HEK293 (cell line): ENCODE measurements at regions not wholly inside any gene's neighbourhood (a gene's known extent, or its start where the extent isn't known, plus 50 kb on each side); places are given as distances from the start of the nearest gene placed in this dataset.

Source experiments
- CTCF ChIP-seq: fragments of 450-650 bp; formaldehyde crosslinking; IDR thresholded peaks from 2 replicates; pipeline ENCODE4 v1.5.1; 2016; ENCODE audit warnings: missing biosample characterization, missing genetic modification characterization
- HOXC10 ChIP-seq: sonication (generic); formaldehyde crosslinking; IDR thresholded peaks from 2 replicates; pipeline ENCODE4 v1.8.1; 2023; ENCODE audit warnings: mild to moderate bottlenecking, missing genetic modification reagents
- KLF16 ChIP-seq: fragments of 450-650 bp; formaldehyde crosslinking; IDR thresholded peaks from 2 replicates; pipeline ENCODE4 v1.5.1; 2017; ENCODE audit warnings: missing biosample characterization, missing genetic modification characterization
- SETDB1 ChIP-seq: IDR thresholded peaks from one replicate; pipeline ENCODE4 v1.6.1; 2017; ENCODE audit warnings: mild to moderate bottlenecking, low read length, moderate library complexity, mixed read lengths; ENCODE audit not compliant: insufficient read length
- ZBTB8A ChIP-seq: fragments of 450-650 bp; formaldehyde crosslinking; IDR thresholded peaks from 2 replicates; pipeline ENCODE4 v1.5.1; 2016; ENCODE audit warnings: missing biosample characterization, missing genetic modification characterization
- ZNF146 ChIP-seq: fragments of 450-650 bp; formaldehyde crosslinking; IDR thresholded peaks from 2 replicates; pipeline ENCODE4 v1.5.1; 2016; ENCODE audit warnings: missing biosample characterization, missing genetic modification characterization
- ZNF530 ChIP-seq: fragments of 450-650 bp; formaldehyde crosslinking; IDR thresholded peaks from 2 replicates; pipeline ENCODE4 v1.5.1; 2016; ENCODE audit warnings: low read depth, missing biosample characterization, missing genetic modification characterization
- ZNF555 ChIP-seq: fragments of 450-650 bp; formaldehyde crosslinking; conservative IDR thresholded peaks from 2 replicates; pipeline ENCODE4 v1.5.1; 2017; ENCODE audit warnings: missing biosample characterization, mild to moderate bottlenecking, missing genetic modification characterization, inconsistent platforms
- ZNF626 ChIP-seq: fragments of 450-650 bp; sonication (Bioruptor Pico); formaldehyde crosslinking; IDR thresholded peaks from 2 replicates; pipeline ENCODE4 v1.5.1; 2018; ENCODE audit warnings: missing biosample characterization, missing genetic modification characterization, inconsistent platforms
- TF ChIP-seq, protein P1 (sequence below): fragments of 450-650 bp; formaldehyde crosslinking; IDR thresholded peaks from 2 replicates; pipeline ENCODE4 v1.5.1; 2016; ENCODE audit warnings: missing biosample characterization, missing genetic modification characterization
- TF ChIP-seq, protein P2 (sequence below): fragments of 450-650 bp; formaldehyde crosslinking; IDR thresholded peaks from 2 replicates; pipeline ENCODE4 v1.5.1; 2016; ENCODE audit warnings: missing biosample characterization, missing genetic modification characterization

GRCh38 chr3:8027954-8028353 is 473.7 kb upstream of the LMCD1 start:
- TF ChIP-seq HOXC10 (CRISPR knock-in tag), result no peak
- no peak for TF ChIP-seq ZNF555 (tag by site-specific recombination)
- TF ChIP-seq CTCF (tag by site-specific recombination), result no peak
- no peak for TF ChIP-seq ZBTB8A
- TF ChIP-seq ZNF530 (tag by site-specific recombination), result no peak
- no peak for TF ChIP-seq ZNF146
- TF ChIP-seq, protein P1, sequence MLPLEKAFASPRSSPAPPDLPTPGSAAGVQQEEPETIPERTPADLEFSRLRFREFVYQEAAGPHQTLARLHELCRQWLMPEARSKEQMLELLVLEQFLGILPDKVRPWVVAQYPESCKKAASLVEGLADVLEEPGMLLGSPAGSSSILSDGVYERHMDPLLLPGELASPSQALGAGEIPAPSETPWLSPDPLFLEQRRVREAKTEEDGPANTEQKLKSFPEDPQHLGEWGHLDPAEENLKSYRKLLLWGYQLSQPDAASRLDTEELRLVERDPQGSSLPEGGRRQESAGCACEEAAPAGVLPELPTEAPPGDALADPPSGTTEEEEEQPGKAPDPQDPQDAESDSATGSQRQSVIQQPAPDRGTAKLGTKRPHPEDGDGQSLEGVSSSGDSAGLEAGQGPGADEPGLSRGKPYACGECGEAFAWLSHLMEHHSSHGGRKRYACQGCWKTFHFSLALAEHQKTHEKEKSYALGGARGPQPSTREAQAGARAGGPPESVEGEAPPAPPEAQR (tag by site-specific recombination), result no peak
- no peak for TF ChIP-seq ZNF626
- TF ChIP-seq, protein P2, sequence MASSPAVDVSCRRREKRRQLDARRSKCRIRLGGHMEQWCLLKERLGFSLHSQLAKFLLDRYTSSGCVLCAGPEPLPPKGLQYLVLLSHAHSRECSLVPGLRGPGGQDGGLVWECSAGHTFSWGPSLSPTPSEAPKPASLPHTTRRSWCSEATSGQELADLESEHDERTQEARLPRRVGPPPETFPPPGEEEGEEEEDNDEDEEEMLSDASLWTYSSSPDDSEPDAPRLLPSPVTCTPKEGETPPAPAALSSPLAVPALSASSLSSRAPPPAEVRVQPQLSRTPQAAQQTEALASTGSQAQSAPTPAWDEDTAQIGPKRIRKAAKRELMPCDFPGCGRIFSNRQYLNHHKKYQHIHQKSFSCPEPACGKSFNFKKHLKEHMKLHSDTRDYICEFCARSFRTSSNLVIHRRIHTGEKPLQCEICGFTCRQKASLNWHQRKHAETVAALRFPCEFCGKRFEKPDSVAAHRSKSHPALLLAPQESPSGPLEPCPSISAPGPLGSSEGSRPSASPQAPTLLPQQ (tag by site-specific recombination), result no peak
- TF ChIP-seq KLF16, result no peak
- TF ChIP-seq SETDB1, result no peak
